Stimulated activated naive CD8-positive, alpha-beta T cell treated with anti-CD3 and anti-CD28 coated beads, Interleukin-15, amount 100 ng/mL, for 72 hours (primary cell): ENCODE measurements at regions not wholly inside any gene's neighbourhood (a gene's known extent, or its start where the extent isn't known, plus 50 kb on each side); places are given as distances from the start of the nearest gene placed in this dataset.
A peak's percentile ranks its signal among the peaks of the same experiment; 100 is the strongest.

Source experiments
- ATAC-seq: fragments of 150-1000 bp; cut with Tn5 transposase; 2 replicates; pipeline ENCODE4 v1.10.0; 2021; ENCODE audit warnings: mild to moderate bottlenecking, moderate library complexity
- DNase-seq, 2 donors: peaks; one replicate each; pipeline ENCODE4 v3.0.0; 2021 to 2022
- H3K27ac Mint-ChIP-seq, 2 donors: one replicate each; pipeline ENCODE4 v1.8.0; 2022; ENCODE audit warnings: mild to moderate bottlenecking in 2 of 2, mixed read lengths in 2 of 2, moderate library complexity in 2 of 2
- H3K27me3 Mint-ChIP-seq: one replicate; pipeline ENCODE4 v1.8.0; 2022; ENCODE audit warnings: mixed read lengths
- H3K4me1 Mint-ChIP-seq: one replicate; pipeline ENCODE4 v1.8.0; 2022; ENCODE audit warnings: mild to moderate bottlenecking, mixed read lengths
- H3K4me3 Mint-ChIP-seq, 2 donors: one replicate each; pipeline ENCODE4 v1.8.0; 2022; ENCODE audit warnings: mild to moderate bottlenecking in 2 of 2, mixed read lengths in 2 of 2, moderate library complexity in 1 of 2
- H3K9me3 Mint-ChIP-seq, 2 donors: one replicate each; pipeline ENCODE4 v1.8.0; 2022; ENCODE audit warnings: mixed read lengths in 2 of 2

- Mint-ChIP-seq H3K27ac (no peak overlapping the region), H3K27me3 (peaks cover 8% of the 10 kb centered on the region), H3K4me1 (no peaks in the 10 kb centered on the region), H3K4me3 (no peak overlapping the region), H3K9me3 (peaks cover 15 to 24% of the 10 kb centered on the region in 2 donors)
- no peak for ATAC-seq
- DNase-seq, result no peak
Observed at GRCh38 chr13:74869846-74870245, 612.1 kb downstream of the TBC1D4 start.

GRCh38 chr13:74868049-74868448 lies 613.9 kb downstream of the TBC1D4 start:
- no peak for DNase-seq
- Mint-ChIP-seq H3K27ac (no peak overlapping the region), H3K4me3 (no peak overlapping the region), H3K4me1 (no peaks in the 10 kb centered on the region), H3K27me3 (peaks cover 2% of the 10 kb centered on the region), H3K9me3 (peaks cover 15 to 18% of the 10 kb centered on the region in 2 donors)
- ATAC-seq, result no peak

GRCh38 chr13:74867460-74867859 lies 614.5 kb downstream of the TBC1D4 start:
- H3K4me1 Mint-ChIP-seq, result no peaks in the 10 kb centered on the region
- H3K9me3 Mint-ChIP-seq, result peaks cover 15 to 16% of the 10 kb centered on the region in 2 donors
- H3K4me3 Mint-ChIP-seq, result no peak overlapping the region
- ATAC-seq, result no peak
- no peaks in the 10 kb centered on the region for H3K27me3 Mint-ChIP-seq
- H3K27ac Mint-ChIP-seq, result no peak overlapping the region
- DNase-seq, result no peak

- ATAC-seq, result no peak
- Mint-ChIP-seq H3K4me1 (no peaks in the 10 kb centered on the region), H3K4me3 (no peak overlapping the region), H3K27ac (no peak overlapping the region), H3K9me3 (peaks cover 15 to 16% of the 10 kb centered on the region in 2 donors), H3K27me3 (no peaks in the 10 kb centered on the region)
- DNase-seq, result no peak
Observed at GRCh38 chr13:74866101-74866500, 615.9 kb downstream of the TBC1D4 start.

GRCh38 chr13:74865656-74866055 lies 616.3 kb downstream of the TBC1D4 start:
- H3K9me3 Mint-ChIP-seq, result peaks cover 15 to 16% of the 10 kb centered on the region in 2 donors
- DNase-seq (no peak), ATAC-seq (no peak)
- H3K4me1 Mint-ChIP-seq, result no peaks in the 10 kb centered on the region
- H3K4me3 Mint-ChIP-seq, result no peak overlapping the region
- no peak overlapping the region for H3K27ac Mint-ChIP-seq
- H3K27me3 Mint-ChIP-seq, result no peaks in the 10 kb centered on the region

- Mint-ChIP-seq H3K9me3 (peaks cover 0 to 12% of the 10 kb centered on the region in 2 donors), H3K4me3 (no peak overlapping the region), H3K27me3 (no peaks in the 10 kb centered on the region), H3K27ac (no peak overlapping the region), H3K4me1 (no peaks in the 10 kb centered on the region)
- ATAC-seq, result no peak
- DNase-seq, result no peak
Observed at GRCh38 chr13:74860789-74861188, 621.2 kb downstream of the TBC1D4 start.

- DNase-seq (no peak), ATAC-seq (no peak)
- no peak overlapping the region for H3K27ac Mint-ChIP-seq
- no peaks in the 10 kb centered on the region for H3K4me1 Mint-ChIP-seq
- peaks cover 0 to 4% of the 10 kb centered on the region in 2 donors for H3K9me3 Mint-ChIP-seq
- H3K27me3 Mint-ChIP-seq, result no peaks in the 10 kb centered on the region
- no peak overlapping the region for H3K4me3 Mint-ChIP-seq
Observed at GRCh38 chr13:74850893-74851292, 631.1 kb downstream of the TBC1D4 start.

GRCh38 chr13:74847966-74848365 lies 634.0 kb downstream of the TBC1D4 start:
- H3K4me3 Mint-ChIP-seq, result no peak overlapping the region
- H3K4me1 Mint-ChIP-seq, result no peaks in the 10 kb centered on the region
- H3K9me3 Mint-ChIP-seq, result no peaks in the 10 kb centered on the region
- DNase-seq (no peak), ATAC-seq (no peak)
- H3K27ac Mint-ChIP-seq, result no peak overlapping the region
- peaks cover 10% of the 10 kb centered on the region for H3K27me3 Mint-ChIP-seq

GRCh38 chr13:74845806-74846205 lies 636.2 kb downstream of the TBC1D4 start:
- DNase-seq, result no peak
- H3K27ac Mint-ChIP-seq, result no peak overlapping the region
- H3K4me3 Mint-ChIP-seq, result no peak overlapping the region
- peaks cover 10% of the 10 kb centered on the region for H3K27me3 Mint-ChIP-seq
- no peak for ATAC-seq
- no peaks in the 10 kb centered on the region for H3K4me1 Mint-ChIP-seq
- H3K9me3 Mint-ChIP-seq, result no peaks in the 10 kb centered on the region

- Mint-ChIP-seq H3K4me3 (no peak overlapping the region), H3K27me3 (peaks cover 10% of the 10 kb centered on the region), H3K27ac (no peak overlapping the region), H3K4me1 (no peaks in the 10 kb centered on the region), H3K9me3 (no peaks in the 10 kb centered on the region)
- DNase-seq, result no peak
- no peak for ATAC-seq
Observed at GRCh38 chr13:74841651-74842050, 640.3 kb downstream of the TBC1D4 start.

GRCh38 chr13:74841123-74841522 lies 640.8 kb downstream of the TBC1D4 start:
- no peaks in the 10 kb centered on the region for H3K9me3 Mint-ChIP-seq
- no peaks in the 10 kb centered on the region for H3K4me1 Mint-ChIP-seq
- no peak for ATAC-seq

GRCh38 chr13:74839656-74840055 lies 642.3 kb downstream of the TBC1D4 start:
- Mint-ChIP-seq H3K4me3 (no peak overlapping the region), H3K9me3 (no peaks in the 10 kb centered on the region), H3K27me3 (peaks cover 10% of the 10 kb centered on the region), H3K4me1 (no peaks in the 10 kb centered on the region), H3K27ac (no peak overlapping the region)
- DNase-seq (no peak), ATAC-seq (no peak)

More at GRCh38 chr13:74841123-74841522, 640.8 kb downstream of the TBC1D4 start:
- Mint-ChIP-seq H3K4me3 (no peak overlapping the region), H3K27ac (no peak overlapping the region), H3K27me3 (peaks cover 10% of the 10 kb centered on the region)
- no peak for DNase-seq

- H3K27ac Mint-ChIP-seq, result no peak overlapping the region
- DNase-seq (no peak), ATAC-seq (no peak)
- H3K9me3 Mint-ChIP-seq, result no peaks in the 10 kb centered on the region
- H3K4me3 Mint-ChIP-seq, result no peak overlapping the region
- H3K4me1 Mint-ChIP-seq, result no peaks in the 10 kb centered on the region
- no peaks in the 10 kb centered on the region for H3K27me3 Mint-ChIP-seq
Observed at GRCh38 chr13:74838096-74838495, 643.9 kb downstream of the TBC1D4 start.

GRCh38 chr13:74836628-74837027 lies 645.3 kb downstream of the TBC1D4 start:
- H3K4me1 Mint-ChIP-seq, result no peaks in the 10 kb centered on the region
- no peak overlapping the region for H3K27ac Mint-ChIP-seq
- DNase-seq (no peak), ATAC-seq (no peak)
- H3K4me3 Mint-ChIP-seq, result no peak overlapping the region
- no peaks in the 10 kb centered on the region for H3K27me3 Mint-ChIP-seq
- no peaks in the 10 kb centered on the region for H3K9me3 Mint-ChIP-seq

- no peaks in the 10 kb centered on the region for H3K4me1 Mint-ChIP-seq
Observed at GRCh38 chr13:74835579-74835978, 646.4 kb downstream of the TBC1D4 start.

GRCh38 chr13:74825938-74826246 lies 656.1 kb downstream of the TBC1D4 start:
- H3K27ac Mint-ChIP-seq, result no peak overlapping the region
- H3K4me1 Mint-ChIP-seq, result no peaks in the 10 kb centered on the region
- H3K9me3 Mint-ChIP-seq, result no peaks in the 10 kb centered on the region
- H3K4me3 Mint-ChIP-seq, result no peak overlapping the region
- H3K27me3 Mint-ChIP-seq, result no peaks in the 10 kb centered on the region
- DNase-seq (no peak), ATAC-seq (no peak)

More at GRCh38 chr13:74835579-74835978, 646.4 kb downstream of the TBC1D4 start:
- no peaks in the 10 kb centered on the region for H3K27me3 Mint-ChIP-seq
- H3K9me3 Mint-ChIP-seq, result no peaks in the 10 kb centered on the region
- no peak overlapping the region for H3K4me3 Mint-ChIP-seq
- no peak overlapping the region for H3K27ac Mint-ChIP-seq
- DNase-seq (no peak), ATAC-seq (no peak)

GRCh38 chr13:74825152-74825937 lies 656.6 kb downstream of the TBC1D4 start:
- H3K9me3 Mint-ChIP-seq, result no peaks in the 10 kb centered on the region
- H3K27ac Mint-ChIP-seq, result peak overlapping the region in 1 of 2 donors; percentile 55
- H3K4me1 Mint-ChIP-seq, result no peaks in the 10 kb centered on the region
- H3K4me3 Mint-ChIP-seq, result no peak overlapping the region
- DNase-seq (no peak), ATAC-seq (no peak)
- no peaks in the 10 kb centered on the region for H3K27me3 Mint-ChIP-seq
